ENCODE measurements at regions not wholly inside any gene's neighbourhood (a gene's known extent, or its start where the extent isn't known, plus 50 kb on each side); places are given as distances from the start of the nearest gene placed in this dataset.

GRCh38 chr15:29511663-29512062, 242.0 kb upstream of the NSMCE3 start:
- TF ChIP-seq EZH2 (IDR thresholded peaks at IDR 0.05; ENCODE audit: low read length, missing control alignments) (no peak), CTCF (conservative IDR thresholded peaks at IDR 0.05 in 1 of 2, IDR thresholded peaks at IDR 0.05 in 1 of 2; ENCODE audit: low read depth in 1 of 2, low read length in 2 of 2) (no peak)

Data from fibroblast of lung (primary cell).